A549 (cell line): ENCODE measurements at regions not wholly inside any gene's neighbourhood (a gene's known extent, or its start where the extent isn't known, plus 50 kb on each side); places are given as distances from the start of the nearest gene placed in this dataset.
A peak's percentile ranks its signal among the peaks of the same experiment; 100 is the strongest.

ENCODE experiments used
- CBX8 ChIP-seq: fragments of 200-600 bp; sonication (generic); IDR thresholded peaks from 2 replicates; pipeline ENCODE4 v1.6.1; 2016
- EHMT2 ChIP-seq: fragments of 200-600 bp; sonication (generic); IDR thresholded peaks from 2 replicates; pipeline ENCODE4 v1.6.1; 2016; ENCODE audit warnings: antibody characterized with exemption, low read depth, mild to moderate bottlenecking, moderate library complexity
- MAFK ChIP-seq: fragments of 450-650 bp; IDR thresholded peaks from 2 replicates; pipeline ENCODE4 v1.6.1; 2014; ENCODE audit not compliant: partially characterized antibody
- POLR2A ChIP-seq: IDR thresholded peaks from 2 replicates; pipeline ENCODE4 v1.6.1; 2012; ENCODE audit warnings: mild to moderate bottlenecking, low read length
- RAD21 ChIP-seq, 2 experiments: fragments of >200 bp in 1 of 2; sonication (Bioruptor Twin) in 1 of 2; formaldehyde crosslinking in 1 of 2; IDR thresholded peaks in 1 of 2; conservative IDR thresholded peaks in 1 of 2; 2 replicates in 1 of 2; 3 replicates in 1 of 2; pipeline ENCODE4 v1.6.1; 2012 to 2018; ENCODE audit warnings: inconsistent platforms in 1 of 2
- TF ChIP-seq, protein P1 (sequence below): fragments of 450-650 bp; IDR thresholded peaks from 2 replicates; pipeline ENCODE4 v1.6.1; 2014; ENCODE audit warnings: antibody characterized with exemption
- TF ChIP-seq, protein P2 (sequence below): fragments of >200 bp; sonication (Bioruptor Twin); formaldehyde crosslinking; IDR thresholded peaks from 3 replicates; pipeline ENCODE4 v1.5.1; 2016
- TF ChIP-seq, protein P3 (sequence below): fragments of 150-350 bp; IDR thresholded peaks from 2 replicates; pipeline ENCODE4 v1.6.1; 2014; ENCODE audit warnings: low read depth, mild to moderate bottlenecking, low read length

DNA sequence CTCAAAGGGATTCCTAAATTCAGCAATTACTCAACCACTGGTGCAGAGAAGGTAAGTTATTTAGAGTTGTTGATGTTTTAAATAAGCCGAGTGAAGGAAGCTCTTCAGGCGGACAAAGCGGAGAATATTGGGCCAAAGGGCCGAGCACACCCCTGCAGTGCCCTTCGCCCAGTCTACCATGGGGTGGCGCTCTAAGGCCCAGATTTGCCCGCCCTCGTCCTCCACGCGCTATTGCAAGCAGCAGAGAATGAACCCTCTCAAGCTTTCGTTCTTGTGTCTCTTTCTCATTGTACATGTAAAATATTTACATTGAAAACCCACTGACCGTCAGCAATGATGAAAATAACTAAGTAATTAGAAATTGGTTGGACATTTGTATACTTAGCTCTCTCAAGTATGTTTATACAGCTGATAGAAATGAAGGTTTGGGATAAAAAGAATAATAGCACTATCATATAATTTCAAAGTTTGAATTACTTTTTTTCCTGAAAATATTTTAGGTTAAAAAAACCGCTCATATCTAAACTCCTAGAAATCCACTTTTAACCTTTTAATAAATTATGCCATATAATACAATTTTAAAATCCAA lies 195.0 kb upstream of the CEP162 start:
- TF ChIP-seq POLR2A (no peak), EHMT2 (no peak), CBX8 (no peak), RAD21 (conservative IDR thresholded peaks at IDR 0.05 in 1 of 2, IDR thresholded peaks at IDR 0.05 in 1 of 2) (peak; percentile 86), MAFK (no peak)
- TF ChIP-seq, protein P1, sequence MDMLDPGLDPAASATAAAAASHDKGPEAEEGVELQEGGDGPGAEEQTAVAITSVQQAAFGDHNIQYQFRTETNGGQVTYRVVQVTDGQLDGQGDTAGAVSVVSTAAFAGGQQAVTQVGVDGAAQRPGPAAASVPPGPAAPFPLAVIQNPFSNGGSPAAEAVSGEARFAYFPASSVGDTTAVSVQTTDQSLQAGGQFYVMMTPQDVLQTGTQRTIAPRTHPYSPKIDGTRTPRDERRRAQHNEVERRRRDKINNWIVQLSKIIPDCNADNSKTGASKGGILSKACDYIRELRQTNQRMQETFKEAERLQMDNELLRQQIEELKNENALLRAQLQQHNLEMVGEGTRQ = no peak
- TF ChIP-seq, protein P2, sequence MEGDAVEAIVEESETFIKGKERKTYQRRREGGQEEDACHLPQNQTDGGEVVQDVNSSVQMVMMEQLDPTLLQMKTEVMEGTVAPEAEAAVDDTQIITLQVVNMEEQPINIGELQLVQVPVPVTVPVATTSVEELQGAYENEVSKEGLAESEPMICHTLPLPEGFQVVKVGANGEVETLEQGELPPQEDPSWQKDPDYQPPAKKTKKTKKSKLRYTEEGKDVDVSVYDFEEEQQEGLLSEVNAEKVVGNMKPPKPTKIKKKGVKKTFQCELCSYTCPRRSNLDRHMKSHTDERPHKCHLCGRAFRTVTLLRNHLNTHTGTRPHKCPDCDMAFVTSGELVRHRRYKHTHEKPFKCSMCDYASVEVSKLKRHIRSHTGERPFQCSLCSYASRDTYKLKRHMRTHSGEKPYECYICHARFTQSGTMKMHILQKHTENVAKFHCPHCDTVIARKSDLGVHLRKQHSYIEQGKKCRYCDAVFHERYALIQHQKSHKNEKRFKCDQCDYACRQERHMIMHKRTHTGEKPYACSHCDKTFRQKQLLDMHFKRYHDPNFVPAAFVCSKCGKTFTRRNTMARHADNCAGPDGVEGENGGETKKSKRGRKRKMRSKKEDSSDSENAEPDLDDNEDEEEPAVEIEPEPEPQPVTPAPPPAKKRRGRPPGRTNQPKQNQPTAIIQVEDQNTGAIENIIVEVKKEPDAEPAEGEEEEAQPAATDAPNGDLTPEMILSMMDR = peak; percentile 72
- TF ChIP-seq, protein P3, sequence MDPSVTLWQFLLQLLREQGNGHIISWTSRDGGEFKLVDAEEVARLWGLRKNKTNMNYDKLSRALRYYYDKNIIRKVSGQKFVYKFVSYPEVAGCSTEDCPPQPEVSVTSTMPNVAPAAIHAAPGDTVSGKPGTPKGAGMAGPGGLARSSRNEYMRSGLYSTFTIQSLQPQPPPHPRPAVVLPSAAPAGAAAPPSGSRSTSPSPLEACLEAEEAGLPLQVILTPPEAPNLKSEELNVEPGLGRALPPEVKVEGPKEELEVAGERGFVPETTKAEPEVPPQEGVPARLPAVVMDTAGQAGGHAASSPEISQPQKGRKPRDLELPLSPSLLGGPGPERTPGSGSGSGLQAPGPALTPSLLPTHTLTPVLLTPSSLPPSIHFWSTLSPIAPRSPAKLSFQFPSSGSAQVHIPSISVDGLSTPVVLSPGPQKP = no peak
